ENCODE measurements at regions not wholly inside any gene's neighbourhood (a gene's known extent, or its start where the extent isn't known, plus 50 kb on each side); places are given as distances from the start of the nearest gene placed in this dataset.
A peak's percentile ranks its signal among the peaks of the same experiment; 100 is the strongest.
"Not testable (repeated sequence)": the region's sequence is repeated elsewhere in the genome, so short reads cannot be mapped to it uniquely, and the experiment has no call there.

- H3K36me3 ChIP-seq (replicated peaks in 1 of 2; ENCODE audit: insufficient read depth in 1 of 2, low read depth in 2 of 2): no peaks in the 10 kb centered on the region
- H3K9me3 ChIP-seq: no peaks in the 10 kb centered on the region
- WGBS, 2 donors: 26 to 30% methylated on average over 4 of the region's 4 CpGs
- DNase-seq (no peak), ATAC-seq (no peak)
- H3K27me3 ChIP-seq: peaks cover 0 to 2% of the 10 kb centered on the region in 2 donors
- no peak overlapping the region for H3K27ac ChIP-seq
- H3K4me3 ChIP-seq: no peak overlapping the region
- no peaks in the 10 kb centered on the region for H3K4me1 ChIP-seq
- intact Hi-C loops (cut with DNase I): no loop called here
- TF ChIP-seq POLR2A (IDR thresholded peaks at IDR 0.05) (no peak), CTCF (IDR thresholded peaks at IDR 0.05) (no peak)
These were observed 218.4 kb upstream of the LRTM1 start for GRCh38 chr3:55146216-55146615.

- no peak for DNase-seq
- Histone ChIP-seq H3K27ac (no peak overlapping the region), H3K27me3 (no peaks in the 10 kb centered on the region), H3K9me3 (no peaks in the 10 kb centered on the region), H3K36me3 (replicated peaks in 1 of 2; ENCODE audit: insufficient read depth in 1 of 2, low read depth in 2 of 2) (no peaks in the 10 kb centered on the region), H3K4me3 (no peak overlapping the region), H3K4me1 (no peaks in the 10 kb centered on the region)
- TF ChIP-seq CTCF (IDR thresholded peaks at IDR 0.05) (no peak), POLR2A (IDR thresholded peaks at IDR 0.05) (no peak)
- WGBS, 2 donors: 57 to 61% methylated on average over 7 of the region's 7 CpGs
- no peak for ATAC-seq
- intact Hi-C loops (cut with DNase I): no loop called here
These were observed 216.3 kb upstream of the LRTM1 start for GRCh38 chr3:55144015-55144673.

GRCh38 chr3:55143336-55143735 is 215.5 kb upstream of the LRTM1 start:
- no peak for DNase-seq
- TF ChIP-seq CTCF (IDR thresholded peaks at IDR 0.05): no peak
- no peak for TF ChIP-seq POLR2A (IDR thresholded peaks at IDR 0.05)
- Histone ChIP-seq H3K27ac (no peak overlapping the region), H3K36me3 (replicated peaks in 1 of 2; ENCODE audit: insufficient read depth in 1 of 2, low read depth in 2 of 2) (no peaks in the 10 kb centered on the region), H3K4me1 (no peaks in the 10 kb centered on the region), H3K27me3 (no peaks in the 10 kb centered on the region), H3K4me3 (no peak overlapping the region), H3K9me3 (no peaks in the 10 kb centered on the region)
- WGBS, 2 donors: 15 to 23% methylated on average over 2 of the region's 2 CpGs
- intact Hi-C loops (cut with DNase I): no loop called here
- ATAC-seq: no peak

GRCh38 chr3:55136291-55136690 is 208.4 kb upstream of the LRTM1 start:
- intact Hi-C loops (cut with DNase I); DNase-seq; H3K4me3 ChIP-seq; H3K9me3 ChIP-seq; H3K27ac ChIP-seq; H3K36me3 ChIP-seq (replicated peaks in 1 of 2; ENCODE audit: insufficient read depth in 1 of 2, low read depth in 2 of 2); H3K27me3 ChIP-seq; ATAC-seq; H3K4me1 ChIP-seq: not testable (repeated sequence)
- 89 to 92% methylated on average over 25 of the region's 25 CpGs for WGBS, 2 donors

GRCh38 chr3:55128225-55128823 is 200.5 kb upstream of the LRTM1 start:
- H3K27me3 ChIP-seq: no peaks in the 10 kb centered on the region
- 8 to 9% methylated on average over 8 of the region's 8 CpGs for WGBS, 2 donors
- peaks cover 11% of the 10 kb centered on the region for H3K4me1 ChIP-seq
- no peak overlapping the region for H3K4me3 ChIP-seq
- no peak overlapping the region for H3K27ac ChIP-seq
- no peaks in the 10 kb centered on the region for H3K9me3 ChIP-seq
- no peak for TF ChIP-seq POLR2A (IDR thresholded peaks at IDR 0.05)
- TF ChIP-seq CTCF (IDR thresholded peaks at IDR 0.05): no peak
- intact Hi-C loops (cut with DNase I): no loop called here
- ATAC-seq (peak; percentile 12), DNase-seq (peak in 2 of 4 donors; percentile 3 to 6)
- H3K36me3 ChIP-seq (replicated peaks in 1 of 2; ENCODE audit: insufficient read depth in 1 of 2, low read depth in 2 of 2): no peaks in the 10 kb centered on the region

Data from body of pancreas (tissue), 4 donors.